Smooth muscle cell (in vitro differentiated cells): ENCODE measurements at regions not wholly inside any gene's neighbourhood (a gene's known extent, or its start where the extent isn't known, plus 50 kb on each side); places are given as distances from the start of the nearest gene placed in this dataset.

Experiments
- DNase-seq: peaks from one replicate; lab custom pipeline; 2025; ENCODE audit not compliant: unreplicated experiment; lab: John Stamatoyannopoulos, UW
- H2AFZ ChIP-seq: fragments of 200-600 bp; sonication (generic); 2 replicates; pipeline ENCODE4 v1.6.0; 2016; ENCODE audit warnings: antibody characterized with exemption, low read depth, mild to moderate bottlenecking
- H3F3A ChIP-seq: fragments of 200-600 bp; sonication (generic); 2 replicates; pipeline ENCODE4 v1.6.0; 2017; ENCODE audit warnings: antibody characterized with exemption, low read depth
- H3K27ac ChIP-seq: fragments of 200-600 bp; sonication (generic); 2 replicates; pipeline ENCODE4 v1.5.1; 2016; ENCODE audit warnings: low read depth, mild to moderate bottlenecking
- H3K27me3 ChIP-seq: fragments of 200-600 bp; sonication (generic); 2 replicates; pipeline ENCODE4 v1.6.1; 2016; ENCODE audit warnings: low read depth, mild to moderate bottlenecking
- H3K36me3 ChIP-seq: fragments of 200-600 bp; sonication (generic); 2 replicates; pipeline ENCODE4 v1.5.1; 2016; ENCODE audit warnings: low read depth
- H3K4me1 ChIP-seq: fragments of 200-600 bp; sonication (generic); 2 replicates; pipeline ENCODE4 v1.5.1; 2016; ENCODE audit warnings: low read depth
- H3K4me2 ChIP-seq: fragments of 200-600 bp; sonication (generic); 2 replicates; pipeline ENCODE4 v1.6.0; 2016; ENCODE audit warnings: mild to moderate bottlenecking
- H3K4me3 ChIP-seq: fragments of 200-600 bp; sonication (generic); 2 replicates; pipeline ENCODE4 v1.5.1; 2016; ENCODE audit warnings: mild to moderate bottlenecking
- H3K79me2 ChIP-seq: fragments of 200-600 bp; sonication (generic); 2 replicates; pipeline ENCODE4 v1.6.0; 2016; ENCODE audit warnings: low read depth, mild to moderate bottlenecking
- H3K9ac ChIP-seq: fragments of 200-600 bp; sonication (generic); 2 replicates; pipeline ENCODE4 v1.6.0; 2016; ENCODE audit warnings: low read depth
- H3K9me3 ChIP-seq: fragments of 200-600 bp; sonication (generic); replicated peaks from 2 replicates; pipeline ENCODE4 v1.5.1; 2016; ENCODE audit warnings: low read depth
- H4K20me1 ChIP-seq: fragments of 200-600 bp; sonication (generic); 2 replicates; pipeline ENCODE4 v1.6.0; 2016; ENCODE audit warnings: low read depth
- WGBS: methylation state at CpG from one replicate; pipeline ENCODE4 v1.1.7; 2016; ENCODE audit warnings: low lambda C conversion rate; 5-methylcytosine and 5-hydroxymethylcytosine counted together
- TF ChIP-seq, protein P1 (sequence below): fragments of 200-600 bp; sonication (generic); IDR thresholded peaks from 2 replicates; pipeline ENCODE4 v1.5.1; 2017; ENCODE audit warnings: borderline replicate concordance, mild to moderate bottlenecking, antibody characterized with exemption; ENCODE audit not compliant: insufficient read depth, poor library complexity, severe bottlenecking

- TF ChIP-seq, protein P1, sequence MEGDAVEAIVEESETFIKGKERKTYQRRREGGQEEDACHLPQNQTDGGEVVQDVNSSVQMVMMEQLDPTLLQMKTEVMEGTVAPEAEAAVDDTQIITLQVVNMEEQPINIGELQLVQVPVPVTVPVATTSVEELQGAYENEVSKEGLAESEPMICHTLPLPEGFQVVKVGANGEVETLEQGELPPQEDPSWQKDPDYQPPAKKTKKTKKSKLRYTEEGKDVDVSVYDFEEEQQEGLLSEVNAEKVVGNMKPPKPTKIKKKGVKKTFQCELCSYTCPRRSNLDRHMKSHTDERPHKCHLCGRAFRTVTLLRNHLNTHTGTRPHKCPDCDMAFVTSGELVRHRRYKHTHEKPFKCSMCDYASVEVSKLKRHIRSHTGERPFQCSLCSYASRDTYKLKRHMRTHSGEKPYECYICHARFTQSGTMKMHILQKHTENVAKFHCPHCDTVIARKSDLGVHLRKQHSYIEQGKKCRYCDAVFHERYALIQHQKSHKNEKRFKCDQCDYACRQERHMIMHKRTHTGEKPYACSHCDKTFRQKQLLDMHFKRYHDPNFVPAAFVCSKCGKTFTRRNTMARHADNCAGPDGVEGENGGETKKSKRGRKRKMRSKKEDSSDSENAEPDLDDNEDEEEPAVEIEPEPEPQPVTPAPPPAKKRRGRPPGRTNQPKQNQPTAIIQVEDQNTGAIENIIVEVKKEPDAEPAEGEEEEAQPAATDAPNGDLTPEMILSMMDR, result no peak
- DNase-seq, result no peak
- H3K27ac ChIP-seq, result no peak overlapping the region
- H3K36me3 ChIP-seq, result no peaks in the 10 kb centered on the region
- H3F3A ChIP-seq, result no peaks in the 10 kb centered on the region
- peaks cover 10% of the 10 kb centered on the region for H3K9me3 ChIP-seq
- H3K9ac ChIP-seq, result no peak overlapping the region
- 77% methylated on average over 8 of the region's 11 CpGs for WGBS
- no peaks in the 10 kb centered on the region for H4K20me1 ChIP-seq
- H3K4me3 ChIP-seq, result no peak overlapping the region
- H3K4me2 ChIP-seq, result no peak overlapping the region
- no peaks in the 10 kb centered on the region for H3K4me1 ChIP-seq
- no peaks in the 10 kb centered on the region for H3K79me2 ChIP-seq
- H2AFZ ChIP-seq, result no peak overlapping the region
- H3K27me3 ChIP-seq, result no peaks in the 10 kb centered on the region
Observed at GRCh38 chr14:105859717-105860614, 333.6 kb downstream of the TMEM121 start.

- Histone ChIP-seq H3K36me3 (no peaks in the 10 kb centered on the region), H3K9ac (no peak overlapping the region), H3K4me1 (no peaks in the 10 kb centered on the region), H3K79me2 (no peaks in the 10 kb centered on the region), H3K4me3 (no peak overlapping the region), H4K20me1 (no peaks in the 10 kb centered on the region), H2AFZ (no peak overlapping the region), H3K4me2 (no peak overlapping the region), H3K9me3 (peaks cover 10% of the 10 kb centered on the region), H3F3A (no peaks in the 10 kb centered on the region), H3K27ac (no peak overlapping the region), H3K27me3 (no peaks in the 10 kb centered on the region)
- TF ChIP-seq, protein P1, result no peak
- WGBS, result 79% methylated on average over 22 of the region's 22 CpGs
- DNase-seq, result no peak
Observed at GRCh38 chr14:105860615-105861580, 334.5 kb downstream of the TMEM121 start.

DNA sequence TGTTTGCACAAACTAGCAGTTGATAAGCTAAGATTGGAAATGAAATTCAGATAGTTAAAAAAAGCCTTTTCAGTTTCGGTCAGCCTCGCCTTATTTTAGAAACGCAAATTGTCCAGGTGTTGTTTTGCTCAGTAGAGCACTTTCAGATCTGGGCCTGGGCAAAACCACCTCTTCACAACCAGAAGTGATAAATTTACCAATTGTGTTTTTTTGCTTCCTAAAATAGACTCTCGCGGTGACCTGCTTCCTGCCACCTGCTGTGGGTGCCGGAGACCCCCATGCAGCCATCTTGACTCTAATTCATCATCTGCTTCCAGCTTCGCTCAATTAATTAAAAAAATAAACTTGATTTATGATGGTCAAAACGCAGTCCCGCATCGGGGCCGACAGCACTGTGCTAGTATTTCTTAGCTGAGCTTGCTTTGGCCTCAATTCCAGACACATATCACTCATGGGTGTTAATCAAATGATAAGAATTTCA lies 335.6 kb downstream of the TMEM121 start:
- DNase-seq, result no peak
- no peaks in the 10 kb centered on the region for H3K27me3 ChIP-seq
- no peaks in the 10 kb centered on the region for H3K79me2 ChIP-seq
- WGBS, result 81% methylated on average over 11 of the region's 11 CpGs
- no peak overlapping the region for H3K27ac ChIP-seq
- no peak overlapping the region for H3K4me2 ChIP-seq
- H3K36me3 ChIP-seq, result no peaks in the 10 kb centered on the region
- H3K4me3 ChIP-seq, result no peak overlapping the region
- TF ChIP-seq, protein P1, result no peak
- no peaks in the 10 kb centered on the region for H3F3A ChIP-seq
- H3K9ac ChIP-seq, result no peak overlapping the region
- no peaks in the 10 kb centered on the region for H4K20me1 ChIP-seq
- H3K4me1 ChIP-seq, result no peaks in the 10 kb centered on the region
- no peak overlapping the region for H2AFZ ChIP-seq
- peaks cover 10% of the 10 kb centered on the region for H3K9me3 ChIP-seq
